KMS-11 (cell line): ENCODE measurements at regions not wholly inside any gene's neighbourhood (a gene's known extent, or its start where the extent isn't known, plus 50 kb on each side); places are given as distances from the start of the nearest gene placed in this dataset.

ENCODE experiments used
- H2AFZ ChIP-seq: fragments of 200-600 bp; sonication (generic); 2 replicates; pipeline ENCODE4 v1.6.1; 2016; ENCODE audit warnings: antibody characterized with exemption, mixed run types, low read depth
- H3K27ac ChIP-seq: fragments of 200-600 bp; sonication (generic); 2 replicates; pipeline ENCODE4 v1.6.1; 2016; ENCODE audit warnings: mild to moderate bottlenecking, mixed run types
- H3K27me3 ChIP-seq: fragments of 200-600 bp; sonication (generic); 2 replicates; pipeline ENCODE4 v1.6.1; 2017; ENCODE audit warnings: mild to moderate bottlenecking, low read depth, mixed run types, moderate library complexity; ENCODE audit not compliant: insufficient read depth
- H3K36me3 ChIP-seq: fragments of 200-600 bp; sonication (generic); 2 replicates; pipeline ENCODE4 v1.6.1; 2017; ENCODE audit warnings: mild to moderate bottlenecking, mixed run types; ENCODE audit not compliant: insufficient read depth
- H3K4me1 ChIP-seq: fragments of 200-600 bp; sonication (generic); 2 replicates; pipeline ENCODE4 v1.6.1; 2016; ENCODE audit warnings: mild to moderate bottlenecking, low read depth, mixed run types; ENCODE audit not compliant: poor library complexity, severe bottlenecking
- H3K4me2 ChIP-seq: fragments of 200-600 bp; sonication (generic); 2 replicates; pipeline ENCODE4 v1.7.0; 2016; ENCODE audit warnings: mild to moderate bottlenecking, mixed run types
- H3K4me3 ChIP-seq: fragments of 200-600 bp; sonication (generic); IDR thresholded peaks from 2 replicates; pipeline ENCODE4 v1.6.1; 2017; ENCODE audit warnings: low read depth, low read length, mixed read lengths; ENCODE audit not compliant: insufficient read depth
- H3K79me2 ChIP-seq: fragments of 200-600 bp; sonication (generic); 2 replicates; pipeline ENCODE4 v1.6.1; 2016; ENCODE audit warnings: low read depth, mixed run types; ENCODE audit not compliant: insufficient read depth
- H3K9ac ChIP-seq: fragments of 200-600 bp; sonication (generic); 2 replicates; pipeline ENCODE4 v1.6.1; 2016; ENCODE audit warnings: mild to moderate bottlenecking, mixed run types
- H4K20me1 ChIP-seq: fragments of 200-600 bp; sonication (generic); 2 replicates; pipeline ENCODE4 v1.6.1; 2016; ENCODE audit warnings: mild to moderate bottlenecking, mixed run types; ENCODE audit not compliant: insufficient read depth
- CTCF ChIP-seq: fragments of 200-600 bp; sonication (generic); conservative IDR thresholded peaks from 2 replicates; pipeline ENCODE4 v1.6.1; 2017; ENCODE audit warnings: low read depth, mild to moderate bottlenecking, antibody characterized with exemption, low read length, moderate library complexity, mixed read lengths

GRCh38 chr1:88265606-88266005 lies 418.5 kb upstream of the PKN2 start:
- no peaks in the 10 kb centered on the region for H4K20me1 ChIP-seq

GRCh38 chr1:88266051-88266450 lies 418.0 kb upstream of the PKN2 start:
- no peaks in the 10 kb centered on the region for H3K36me3 ChIP-seq
- H3K27me3 ChIP-seq, result no peaks in the 10 kb centered on the region
- H3K9ac ChIP-seq, result no peak overlapping the region
- H3K79me2 ChIP-seq, result no peaks in the 10 kb centered on the region
- no peak overlapping the region for H3K4me3 ChIP-seq
- no peak overlapping the region for H2AFZ ChIP-seq
- no peaks in the 10 kb centered on the region for H4K20me1 ChIP-seq
- H3K27ac ChIP-seq, result no peak overlapping the region
- H3K4me2 ChIP-seq, result no peak overlapping the region
- no peak for TF ChIP-seq CTCF
- H3K4me1 ChIP-seq, result no peaks in the 10 kb centered on the region

More at GRCh38 chr1:88265606-88266005, 418.5 kb upstream of the PKN2 start:
- Histone ChIP-seq H3K4me2 (no peak overlapping the region), H2AFZ (no peak overlapping the region), H3K79me2 (no peaks in the 10 kb centered on the region), H3K9ac (no peak overlapping the region), H3K27me3 (no peaks in the 10 kb centered on the region), H3K36me3 (no peaks in the 10 kb centered on the region), H3K27ac (no peak overlapping the region), H3K4me1 (no peaks in the 10 kb centered on the region), H3K4me3 (no peak overlapping the region)
- no peak for TF ChIP-seq CTCF

- Histone ChIP-seq H3K4me1 (no peaks in the 10 kb centered on the region), H3K36me3 (no peaks in the 10 kb centered on the region), H3K27ac (no peak overlapping the region), H3K4me3 (no peak overlapping the region), H3K27me3 (no peaks in the 10 kb centered on the region), H3K9ac (no peak overlapping the region), H3K4me2 (no peak overlapping the region), H2AFZ (no peak overlapping the region), H4K20me1 (no peaks in the 10 kb centered on the region), H3K79me2 (no peaks in the 10 kb centered on the region)
- TF ChIP-seq CTCF, result no peak
Observed at GRCh38 chr1:88272216-88272615, 411.9 kb upstream of the PKN2 start.

- Histone ChIP-seq H3K27me3 (no peaks in the 10 kb centered on the region), H3K9ac (no peak overlapping the region), H4K20me1 (no peaks in the 10 kb centered on the region), H3K4me2 (no peak overlapping the region), H3K79me2 (no peaks in the 10 kb centered on the region), H3K36me3 (no peaks in the 10 kb centered on the region), H3K4me1 (no peaks in the 10 kb centered on the region), H3K27ac (no peak overlapping the region), H2AFZ (no peak overlapping the region), H3K4me3 (no peak overlapping the region)
- no peak for TF ChIP-seq CTCF
Observed at GRCh38 chr1:88274431-88274830, 409.6 kb upstream of the PKN2 start.
